RWPE1 (cell line): ENCODE measurements at regions not wholly inside any gene's neighbourhood (a gene's known extent, or its start where the extent isn't known, plus 50 kb on each side); places are given as distances from the start of the nearest gene placed in this dataset.

Experiments used
- CTCF ChIA-PET: fragments of 350-600 bp; sonication (Branson Sonifier 250); formaldehyde crosslinking; extraction: SDS; loops from one replicate; lab custom pipeline; 2021; lab: Yijun Ruan, JAX
- POLR2A ChIA-PET: fragments of 400-600 bp; formaldehyde crosslinking; extraction: SDS; loops from one replicate; lab custom pipeline; 2020; ENCODE audit warnings: antibody characterized with exemption; ENCODE audit not compliant: low non-redundant PET; lab: Yijun Ruan, JAX
- DNase-seq: peaks from one replicate; pipeline ENCODE4 v3.0.0; 2012; ENCODE audit warnings: low spot score
- H3K27ac ChIP-seq: fragments of 450-650 bp; 2 replicates; pipeline ENCODE4 v1.5.1; 2017
- CTCF ChIP-seq: fragments of 450-650 bp; conservative IDR thresholded peaks from 2 replicates; pipeline ENCODE4 v1.5.1; 2017; ENCODE audit warnings: low read depth, mild to moderate bottlenecking

DNA sequence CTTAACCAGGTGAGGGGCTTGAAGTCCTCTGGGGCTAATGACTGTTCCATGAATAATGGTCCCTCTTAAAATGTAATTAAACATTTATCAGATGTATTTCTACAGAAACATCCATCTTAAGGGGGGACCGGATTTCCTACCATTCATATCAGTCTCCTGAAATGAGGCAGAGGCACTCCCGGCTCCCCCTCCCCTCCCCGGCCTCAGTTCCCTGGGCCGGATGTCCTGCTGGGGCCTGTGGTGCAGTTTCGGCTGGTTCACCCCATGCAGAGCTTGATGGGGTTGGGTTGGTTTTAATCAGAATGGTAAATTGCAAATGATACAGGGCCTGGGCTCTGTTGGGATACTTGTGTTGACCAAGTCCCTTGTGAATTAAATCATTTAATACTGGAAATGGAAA, 349.4 kb downstream of the PREX1 start:
- no peak for DNase-seq
- ChIA-PET POLR2A (no interaction called here), CTCF (interaction anchor here (0.5 kb wide), 1 partner anchor 266 kb away, joined by 3 read pairs; no protein-coding TSS in a partner anchor)
- no peak for TF ChIP-seq CTCF
- H3K27ac ChIP-seq, result no peak overlapping the region

- ChIA-PET POLR2A (no interaction called here), CTCF (interaction anchor here (2.2 kb wide), 1 partner anchor 144 kb away, joined by 9 read pairs; no protein-coding TSS in a partner anchor)
- H3K27ac ChIP-seq, result no peak overlapping the region
- no peak for TF ChIP-seq CTCF
- no peak for DNase-seq
These were observed 350.9 kb downstream of the PREX1 start for GRCh38 chr20:48476854-48477253.

GRCh38 chr20:48474022-48474421, 353.8 kb downstream of the PREX1 start:
- DNase-seq, result no peak
- no peak overlapping the region for H3K27ac ChIP-seq
- CTCF ChIA-PET, result interaction anchor here (0.7 to 3.2 kb wide), 4 partner anchors 10 to 1088 kb away, joined by 3 to 19 read pairs (median 4); no protein-coding TSS in a partner anchor
- POLR2A ChIA-PET, result no interaction called here
- no peak for TF ChIP-seq CTCF

DNA sequence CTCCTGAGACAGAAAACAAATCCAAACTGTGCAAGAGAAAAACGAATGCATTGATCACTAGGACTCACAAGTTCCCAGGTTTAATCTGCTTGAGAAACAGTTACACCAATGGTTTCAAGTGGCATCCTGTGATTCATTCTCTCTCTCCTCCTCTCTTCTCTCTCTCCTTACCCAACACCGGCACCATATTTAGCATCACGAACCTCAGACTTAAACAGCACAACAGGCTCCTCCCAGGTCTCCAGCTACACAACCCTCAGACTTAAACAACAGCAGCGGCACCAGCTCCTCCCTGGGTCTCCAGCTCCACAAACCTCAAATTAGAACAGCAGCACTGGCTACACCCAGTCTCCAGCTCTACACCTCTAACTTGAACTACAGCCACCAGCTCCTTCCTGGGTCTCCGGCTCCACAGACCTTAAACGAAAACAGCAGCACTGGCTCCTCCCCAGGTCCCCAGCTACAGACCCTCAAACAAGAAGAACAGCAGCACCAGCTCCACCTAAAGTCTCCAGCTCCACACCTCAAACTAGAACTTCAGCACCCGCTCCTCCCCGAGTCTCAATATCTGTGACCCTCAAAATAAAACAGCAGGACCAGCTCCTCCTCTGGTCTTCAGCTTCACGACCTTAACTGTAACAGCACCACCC, 355.9 kb downstream of the PREX1 start:
- POLR2A ChIA-PET, result no interaction called here
- no peak overlapping the region for H3K27ac ChIP-seq
- no peak for TF ChIP-seq CTCF
- no peak for DNase-seq
- CTCF ChIA-PET, result interaction anchor here (0.5 to 3.2 kb wide), 4 partner anchors 77 to 1243 kb away, joined by 3 to 19 read pairs (median 5); no protein-coding TSS in a partner anchor

- no peak for TF ChIP-seq CTCF
- CTCF ChIA-PET, result interaction anchor here (1.1 to 3.2 kb wide), 2 partner anchors 97 to 150 kb away, joined by 4 to 19 read pairs; no protein-coding TSS in a partner anchor
- POLR2A ChIA-PET, result no interaction called here
- no peak overlapping the region for H3K27ac ChIP-seq
- no peak for DNase-seq
These were observed 356.6 kb downstream of the PREX1 start for GRCh38 chr20:48471176-48471575.

DNA sequence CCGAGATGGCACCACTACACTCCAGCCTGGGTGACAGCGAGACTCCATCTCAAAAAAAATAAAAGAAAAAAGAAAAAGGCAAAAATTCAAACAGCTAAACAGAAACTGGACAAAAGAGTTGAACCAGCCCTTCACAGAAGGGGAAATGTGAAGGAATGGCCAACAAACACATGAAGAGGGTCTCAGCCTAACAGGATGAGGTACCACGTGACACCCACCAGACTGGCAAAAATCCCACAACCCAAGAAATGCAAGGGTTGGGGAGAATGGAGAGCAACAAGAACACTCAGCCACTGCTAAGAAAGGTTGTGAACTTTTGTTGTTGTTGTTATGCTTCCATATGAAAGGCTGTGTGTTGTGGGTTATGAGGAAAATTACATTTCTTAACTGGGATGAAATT, 357.7 kb downstream of the PREX1 start:
- no peak for TF ChIP-seq CTCF
- no peak for DNase-seq
- POLR2A ChIA-PET, result no interaction called here
- CTCF ChIA-PET, result interaction anchor here (0.7 kb wide), 1 partner anchor 116 kb away, joined by 3 read pairs; no protein-coding TSS in a partner anchor
- no peak overlapping the region for H3K27ac ChIP-seq
